ENCODE measurements at regions not wholly inside any gene's neighbourhood (a gene's known extent, or its start where the extent isn't known, plus 50 kb on each side); places are given as distances from the start of the nearest gene placed in this dataset.

- H3K4me3 Mint-ChIP-seq (ENCODE audit: unreplicated experiment) = no peak overlapping the region
- peaks cover 23% of the 10 kb centered on the region for H3K4me1 ChIP-seq
- H3K4me3 ChIP-seq (ENCODE audit: low read depth, low read length) = no peak overlapping the region
- ChIA-PET POLR2A (interaction anchor here (0.5 kb wide), 1 partner anchor 164 kb away, joined by 3 read pairs; the partner anchor contains the start of gene BDNF), CTCF (no interaction called here)
- H3K27me3 Mint-ChIP-seq (ENCODE audit: insufficient read depth, unreplicated experiment) = no peaks in the 10 kb centered on the region
- intact Hi-C loops (cut with micrococcal nuclease; ENCODE audit: unreplicated experiment) = no loop called here
- H3K9me3 ChIP-seq = no peaks in the 10 kb centered on the region
- no peaks in the 10 kb centered on the region for H3K36me3 ChIP-seq (ENCODE audit: control insufficient read depth, insufficient read depth, low read length)
- peaks cover 14% of the 10 kb centered on the region for H3K9me3 Mint-ChIP-seq (ENCODE audit: unreplicated experiment)
- no peak for DNase-seq
- H3K27ac Mint-ChIP-seq (ENCODE audit: unreplicated experiment) = no peak overlapping the region
- H3K27me3 ChIP-seq (replicated peaks; ENCODE audit: control insufficient read depth, insufficient read depth, low read length) = no peaks in the 10 kb centered on the region
- no TSS peak for BruUV-seq (replicated peaks)
- peaks cover 18% of the 10 kb centered on the region for H3K4me1 Mint-ChIP-seq (ENCODE audit: low read depth, unreplicated experiment)
- no peak for TF ChIP-seq CTCF (IDR thresholded peaks at IDR 0.05; ENCODE audit: insufficient read depth in 1 of 2, low read depth in 1 of 2, low read length in 1 of 2, severe bottlenecking in 1 of 2, unreplicated experiment in 1 of 2)
- H3K36me3 Mint-ChIP-seq (ENCODE audit: insufficient read depth, unreplicated experiment) = peaks cover 6% of the 10 kb centered on the region
Measured at GRCh38 chr11:27864091-27864491, 163.8 kb upstream of the BDNF start.

GRCh38 chr11:27863637-27864036, 163.4 kb upstream of the BDNF start:
- H3K4me3 Mint-ChIP-seq (ENCODE audit: unreplicated experiment) = no peak overlapping the region
- no peaks in the 10 kb centered on the region for H3K36me3 ChIP-seq (ENCODE audit: control insufficient read depth, insufficient read depth, low read length)
- no peaks in the 10 kb centered on the region for H3K27me3 Mint-ChIP-seq (ENCODE audit: insufficient read depth, unreplicated experiment)
- intact Hi-C loops (cut with micrococcal nuclease; ENCODE audit: unreplicated experiment) = no loop called here
- ChIA-PET POLR2A (interaction anchor here (0.5 kb wide), 1 partner anchor 164 kb away, joined by 3 read pairs; the partner anchor contains the start of gene BDNF), CTCF (no interaction called here)
- no TSS peak for BruUV-seq (replicated peaks)
- DNase-seq = no peak
- peaks cover 18% of the 10 kb centered on the region for H3K9me3 Mint-ChIP-seq (ENCODE audit: unreplicated experiment)
- no peaks in the 10 kb centered on the region for H3K9me3 ChIP-seq
- no peak overlapping the region for H3K27ac Mint-ChIP-seq (ENCODE audit: unreplicated experiment)
- no peak overlapping the region for H3K4me3 ChIP-seq (ENCODE audit: low read depth, low read length)
- peaks cover 6% of the 10 kb centered on the region for H3K36me3 Mint-ChIP-seq (ENCODE audit: insufficient read depth, unreplicated experiment)
- H3K27me3 ChIP-seq (replicated peaks; ENCODE audit: control insufficient read depth, insufficient read depth, low read length) = no peaks in the 10 kb centered on the region
- H3K4me1 ChIP-seq = peaks cover 18% of the 10 kb centered on the region
- peaks cover 14% of the 10 kb centered on the region for H3K4me1 Mint-ChIP-seq (ENCODE audit: low read depth, unreplicated experiment)
- no peak for TF ChIP-seq CTCF (IDR thresholded peaks at IDR 0.05; ENCODE audit: insufficient read depth in 1 of 2, low read depth in 1 of 2, low read length in 1 of 2, severe bottlenecking in 1 of 2, unreplicated experiment in 1 of 2)

- H3K9me3 Mint-ChIP-seq (ENCODE audit: unreplicated experiment) = peaks cover 18% of the 10 kb centered on the region
Measured at GRCh38 chr11:27861706-27862430, 161.6 kb upstream of the BDNF start.

More at GRCh38 chr11:27861706-27862430, 161.6 kb upstream of the BDNF start:
- intact Hi-C loops (cut with micrococcal nuclease; ENCODE audit: unreplicated experiment) = no loop called here
- no peak for DNase-seq
- ChIA-PET CTCF (no interaction called here), POLR2A (no interaction called here)
- Histone ChIP-seq H3K27me3 (replicated peaks; ENCODE audit: control insufficient read depth, insufficient read depth, low read length) (no peaks in the 10 kb centered on the region), H3K4me3 (ENCODE audit: low read depth, low read length) (no peak overlapping the region), H3K9me3 (no peaks in the 10 kb centered on the region), H3K4me1 (peaks cover under 1% of the 10 kb centered on the region; the same call in 1 of the 2 replicates), H3K36me3 (ENCODE audit: control insufficient read depth, insufficient read depth, low read length) (no peaks in the 10 kb centered on the region)
- Mint-ChIP-seq H3K36me3 (ENCODE audit: insufficient read depth, unreplicated experiment) (peaks cover 6% of the 10 kb centered on the region), H3K27me3 (ENCODE audit: insufficient read depth, unreplicated experiment) (no peaks in the 10 kb centered on the region), H3K4me1 (ENCODE audit: low read depth, unreplicated experiment) (no peaks in the 10 kb centered on the region), H3K27ac (ENCODE audit: unreplicated experiment) (no peak overlapping the region), H3K4me3 (ENCODE audit: unreplicated experiment) (no peak overlapping the region)
- no peak for TF ChIP-seq CTCF (IDR thresholded peaks at IDR 0.05; ENCODE audit: insufficient read depth in 1 of 2, low read depth in 1 of 2, low read length in 1 of 2, severe bottlenecking in 1 of 2, unreplicated experiment in 1 of 2)
- no TSS peak for BruUV-seq (replicated peaks)
